SK-N-SH treated with all-trans-retinoic acid at 6 μM for 48 hours (cell line): ENCODE measurements at regions not wholly inside any gene's neighbourhood (a gene's known extent, or its start where the extent isn't known, plus 50 kb on each side); places are given as distances from the start of the nearest gene placed in this dataset.

Source experiments
- BACH2 ChIP-seq: fragments of 250-450 bp; sonication (Bioruptor Pico); IDR thresholded peaks from 2 replicates; pipeline ENCODE4 v1.9.0; 2021; ENCODE audit warnings: mild to moderate bottlenecking, borderline replicate concordance
- CSDC2 ChIP-seq: fragments of 250-450 bp; sonication (Bioruptor Pico); IDR thresholded peaks from 2 replicates; pipeline ENCODE4 v1.5.0; 2020; ENCODE audit warnings: mild to moderate bottlenecking, moderate library complexity
- CSRNP3 ChIP-seq: fragments of 250-450 bp; sonication (Bioruptor Pico); IDR thresholded peaks from 2 replicates; pipeline ENCODE4 v1.5.1; 2021; ENCODE audit warnings: mild to moderate bottlenecking, moderate library complexity
- ISL1 ChIP-seq: fragments of 250-450 bp; sonication (Bioruptor Pico); IDR thresholded peaks from 2 replicates; pipeline ENCODE4 v2.1.2; 2022; ENCODE audit warnings: mild to moderate bottlenecking, moderate library complexity
- PATZ1 ChIP-seq: fragments of 250-450 bp; sonication (Bioruptor Pico); IDR thresholded peaks from 2 replicates; pipeline ENCODE4 v1.8.0; 2020; ENCODE audit warnings: mild to moderate bottlenecking, moderate library complexity, borderline replicate concordance
- RARB ChIP-seq: fragments of 250-450 bp; sonication (Bioruptor Pico); IDR thresholded peaks from 2 replicates; pipeline ENCODE4 v1.8.0; 2021; ENCODE audit warnings: mild to moderate bottlenecking, moderate library complexity
- TCF4 ChIP-seq: fragments of 250-450 bp; sonication (Bioruptor Pico); IDR thresholded peaks from 2 replicates; pipeline ENCODE4 v1.8.0; 2021; ENCODE audit warnings: mild to moderate bottlenecking, moderate library complexity, borderline replicate concordance
- ZNF70 ChIP-seq: fragments of 450-650 bp; formaldehyde crosslinking; IDR thresholded peaks from 2 replicates; pipeline ENCODE4 v1.5.0; 2020; ENCODE audit warnings: mild to moderate bottlenecking, moderate library complexity

- TF ChIP-seq RARB (CRISPR knock-in tag): no peak
- no peak for TF ChIP-seq PATZ1 (CRISPR knock-in tag)
- TF ChIP-seq CSDC2 (CRISPR knock-in tag): no peak
- no peak for TF ChIP-seq CSRNP3
- no peak for TF ChIP-seq BACH2
- TF ChIP-seq ZNF70 (CRISPR knock-in tag): no peak
- no peak for TF ChIP-seq TCF4 (CRISPR knock-in tag)
- no peak for TF ChIP-seq ISL1 (CRISPR knock-in tag)
These were observed 176.6 kb upstream of the ADAMTS5 start for GRCh38 chr21:27143476-27143875.
